IMR-90 (cell line): ENCODE measurements at regions not wholly inside any gene's neighbourhood (a gene's known extent, or its start where the extent isn't known, plus 50 kb on each side); places are given as distances from the start of the nearest gene placed in this dataset.

ENCODE experiments used
- ATAC-seq: fragments of 200-7000 bp; cut with Tn5 transposase; 2 replicates; pipeline ENCODE4 v1.9.1; 2020; ENCODE audit warnings: low read depth, mild to moderate bottlenecking, moderate library complexity
- BruUV-seq: library from RNA; stranded (reverse); fragments of 400-500 nt; replicated peaks from 2 replicates; lab custom pipeline; 2021; lab: Mats Ljungman, UMichigan
- CTCF ChIA-PET: fragments of 300-600 bp; formaldehyde crosslinking; extraction: SDS; loops from one replicate; lab custom pipeline; 2021; ENCODE audit warnings: antibody characterized with exemption; lab: Yijun Ruan, JAX
- POLR2A ChIA-PET: fragments of 300-600 bp; sonication (Branson Sonifier 250); formaldehyde crosslinking; loops from one replicate; lab custom pipeline; 2022; ENCODE audit warnings: antibody characterized with exemption; ENCODE audit not compliant: unreplicated experiment; lab: Charles Lee
- DNase-seq: peaks from one replicate; pipeline ENCODE4 v3.0.0; 2013
- H2AFZ ChIP-seq: replicated peaks from 2 replicates; pipeline ENCODE3; 2013; ENCODE audit warnings: low read length, mild to moderate bottlenecking; ENCODE audit not compliant: poor library complexity
- H2AK5ac ChIP-seq: 2 replicates; pipeline ENCODE4 v1.6.1; 2013; ENCODE audit warnings: low read depth, low read length, inconsistent platforms
- H2AK9ac ChIP-seq: replicated peaks from 2 replicates; pipeline ENCODE3; 2013; ENCODE audit warnings: mild to moderate bottlenecking, low read depth, low read length, moderate library complexity; ENCODE audit not compliant: poor library complexity
- H2BK120ac ChIP-seq: 2 replicates; pipeline ENCODE4 v1.6.1; 2013; ENCODE audit warnings: low read depth, low read length, inconsistent platforms
- H2BK15ac ChIP-seq: 3 replicates; pipeline ENCODE4 v1.6.1; 2013; ENCODE audit warnings: low read depth, low read length, inconsistent platforms
- H2BK20ac ChIP-seq: 2 replicates; pipeline ENCODE4 v1.6.1; 2013; ENCODE audit warnings: low read depth, mild to moderate bottlenecking, inconsistent platforms, low read length, moderate library complexity
- H2BK5ac ChIP-seq: 2 replicates; pipeline ENCODE4 v1.6.1; 2013; ENCODE audit warnings: mild to moderate bottlenecking, low read depth, low read length, inconsistent platforms; ENCODE audit not compliant: poor library complexity, severe bottlenecking
- H3K14ac ChIP-seq: replicated peaks from 2 replicates; pipeline ENCODE4 v1.6.1; 2013; ENCODE audit warnings: low read depth, low read length, inconsistent platforms
- H3K18ac ChIP-seq: 2 replicates; pipeline ENCODE4 v1.6.1; 2013; ENCODE audit warnings: low read depth, low read length, control low read depth
- H3K23ac ChIP-seq: 2 replicates; pipeline ENCODE4 v1.6.1; 2013; ENCODE audit warnings: low read depth, low read length, inconsistent platforms
- H3K27ac ChIP-seq: 2 replicates; pipeline ENCODE4 v1.5.1; 2013; ENCODE audit warnings: mild to moderate bottlenecking, control low read depth, low read length; ENCODE audit not compliant: insufficient read depth
- H3K27me3 ChIP-seq: 2 replicates; pipeline ENCODE4 v1.6.1; 2013; ENCODE audit warnings: low read length; ENCODE audit not compliant: control insufficient read depth, insufficient read depth
- H3K36me3 ChIP-seq: 2 replicates; pipeline ENCODE4 v1.6.1; 2013; ENCODE audit warnings: low read length, mixed read lengths; ENCODE audit not compliant: control insufficient read depth, insufficient read depth
- H3K4ac ChIP-seq: 2 replicates; pipeline ENCODE4 v1.6.1; 2013; ENCODE audit warnings: low read depth, low read length, inconsistent platforms
- H3K4me1 ChIP-seq: 2 replicates; pipeline ENCODE4 v1.6.1; 2013; ENCODE audit warnings: low read length, mixed read lengths; ENCODE audit not compliant: control insufficient read depth, insufficient read depth
- H3K4me2 ChIP-seq: 2 replicates; pipeline ENCODE4 v1.6.1; 2013; ENCODE audit warnings: low read depth, mild to moderate bottlenecking, control low read depth, low read length, moderate library complexity
- H3K4me3 ChIP-seq: 2 replicates; pipeline ENCODE4 v1.5.1; 2013; ENCODE audit warnings: low read depth, mild to moderate bottlenecking, control low read depth, low read length, moderate library complexity; ENCODE audit not compliant: insufficient read depth
- H3K56ac ChIP-seq: 2 replicates; pipeline ENCODE4 v1.6.1; 2013; ENCODE audit warnings: low read length, inconsistent platforms; ENCODE audit not compliant: insufficient read depth; ENCODE audit errors: extremely low read depth
- H3K79me1 ChIP-seq, 2 experiments: 2 replicates each; pipeline ENCODE4 v1.6.1; 2013; ENCODE audit warnings: low read length in 2 of 2, inconsistent platforms in 1 of 2, low read depth in 1 of 2
- H3K9ac ChIP-seq: 2 replicates; pipeline ENCODE4 v1.6.1; 2013; ENCODE audit warnings: low read depth, low read length, control low read depth
- H3K9me1 ChIP-seq: 2 replicates; pipeline ENCODE4 v1.6.1; 2013; ENCODE audit warnings: low read length, inconsistent platforms; ENCODE audit not compliant: insufficient read depth
- H3K9me3 ChIP-seq: 2 replicates; pipeline ENCODE4 v1.6.1; 2013; ENCODE audit warnings: low read length; ENCODE audit not compliant: control insufficient read depth, insufficient read depth
- H4K20me1 ChIP-seq: 2 replicates; pipeline ENCODE4 v1.6.1; 2013; ENCODE audit warnings: low read length, inconsistent platforms; ENCODE audit not compliant: insufficient read depth
- H4K5ac ChIP-seq: 2 replicates; pipeline ENCODE4 v1.6.1; 2013; ENCODE audit warnings: mild to moderate bottlenecking, low read depth, low read length, control low read depth
- H4K8ac ChIP-seq, 2 experiments: 2 replicates each; pipeline ENCODE4 v1.6.1; 2013; ENCODE audit warnings: low read depth in 2 of 2, low read length in 2 of 2, control low read depth in 1 of 2, inconsistent platforms in 1 of 2
- H4K91ac ChIP-seq: 2 replicates; pipeline ENCODE4 v1.6.1; 2013; ENCODE audit warnings: low read depth, low read length, inconsistent platforms; ENCODE audit not compliant: insufficient read depth
- MAZ ChIP-seq: IDR thresholded peaks from 2 replicates; pipeline ENCODE4 v1.6.1; 2012; ENCODE audit warnings: low read depth, mild to moderate bottlenecking, low read length, improper control_type of control experiment, moderate library complexity, borderline replicate concordance
- NFE2L2 ChIP-seq: fragments of 150-350 bp; IDR thresholded peaks from 2 replicates; pipeline ENCODE4 v1.6.1; 2016; ENCODE audit warnings: low read depth, mild to moderate bottlenecking, low read length
- WGBS, 2 experiments: methylation state at CpG; one replicate each; pipeline versions ENCODE4 v1.1.5 to v1.1.7; 2013; ENCODE audit warnings: missing lambda C conversion rate in 2 of 2; ENCODE audit not compliant: insufficient read length in 1 of 2; ENCODE audit errors: extremely low coverage in 2 of 2; 5-methylcytosine and 5-hydroxymethylcytosine counted together
- dilution Hi-C: fragments of 300-500 bp; cut with HindIII; formaldehyde crosslinking; loops from one replicate; pipeline ENCODE4 v1.14.3; 2018; ENCODE audit warnings: low sequenced_read_pairs; ENCODE audit not compliant: unreplicated experiment
- in situ Hi-C: fragments of 300-500 bp; cut with MboI; formaldehyde crosslinking; loops from 3 replicates; pipeline ENCODE4 v1.14.3; 2019; ENCODE audit warnings: low sequenced_read_pairs, inconsistent platforms, mixed read lengths
- intact Hi-C: fragments of 100-400 bp; cut with micrococcal nuclease; formaldehyde crosslinking; loops from 2 replicates; pipeline ENCODE4 v1.10.0; 2022

GRCh38 chr12:62078020-62078419 lies 182.2 kb upstream of the USP15 start:
- H3K27ac ChIP-seq, result no peak overlapping the region
- intact Hi-C loops, result no loop called here
- no peak overlapping the region for H2AK5ac ChIP-seq
- H3K56ac ChIP-seq, result no peak overlapping the region
- no peak overlapping the region for H2BK120ac ChIP-seq
- H3K27me3 ChIP-seq, result no peaks in the 10 kb centered on the region
- H2BK5ac ChIP-seq, result no peak overlapping the region
- H3K36me3 ChIP-seq, result no peaks in the 10 kb centered on the region
- H3K4me2 ChIP-seq, result no peak overlapping the region
- H3K23ac ChIP-seq, result no peak overlapping the region
- no peak overlapping the region for H3K4ac ChIP-seq
- H4K8ac ChIP-seq, result no peak overlapping the region
- H4K91ac ChIP-seq, result no peak overlapping the region
- H3K4me3 ChIP-seq, result no peak overlapping the region
- H2BK20ac ChIP-seq, result no peak overlapping the region
- H4K5ac ChIP-seq, result no peak overlapping the region
- BruUV-seq, result no TSS peak
- ChIA-PET POLR2A (no interaction called here), CTCF (no interaction called here)
- no peak overlapping the region for H2BK15ac ChIP-seq
- DNase-seq (no peak), ATAC-seq (no peak)
- H2AFZ ChIP-seq, result no peak overlapping the region
- no peak overlapping the region for H3K18ac ChIP-seq
- in situ Hi-C loops, result no loop called here
- no peak for TF ChIP-seq NFE2L2
- no peak for TF ChIP-seq MAZ
- H2AK9ac ChIP-seq, result no peak overlapping the region
- no peaks in the 10 kb centered on the region for H3K4me1 ChIP-seq
- no peaks in the 10 kb centered on the region for H3K79me1 ChIP-seq
- no peaks in the 10 kb centered on the region for H4K20me1 ChIP-seq
- dilution Hi-C loops, result no loop called here
- no CpG with 5 or more reads among the region's 6 CpGs for WGBS, 2 experiments
- no peak overlapping the region for H3K14ac ChIP-seq
- 0 out of 2 replicates have a peak, but pooled peaks cover 1% of the 10 kb centered on the region for H3K9me3 ChIP-seq
- H3K9me1 ChIP-seq, result no peaks in the 10 kb centered on the region
- H3K9ac ChIP-seq, result no peak overlapping the region
